ENCODE measurements at regions not wholly inside any gene's neighbourhood (a gene's known extent, or its start where the extent isn't known, plus 50 kb on each side); places are given as distances from the start of the nearest gene placed in this dataset.

DNA sequence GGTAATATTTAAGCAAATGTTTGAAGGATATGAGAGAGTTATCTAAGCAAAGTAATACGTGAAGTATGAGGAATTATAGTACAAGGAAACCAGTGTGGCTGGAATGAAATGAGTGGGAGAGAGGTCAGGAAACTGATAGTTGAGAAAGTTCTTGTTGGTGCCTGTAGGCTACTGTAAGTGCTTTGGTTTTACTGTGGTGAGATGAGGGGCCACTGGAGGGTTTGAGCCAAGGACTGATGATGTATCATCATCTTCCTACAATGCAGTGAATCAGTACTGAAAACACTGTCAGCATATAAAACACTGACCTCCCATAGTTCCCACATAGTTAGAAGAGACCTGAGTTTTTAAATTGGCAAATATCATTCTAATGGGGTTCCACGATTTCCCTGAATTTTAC is 367.5 kb upstream of the CTSO start:
- no peak overlapping the region for H3K27ac ChIP-seq (ENCODE audit: low read depth)

More for the DNA sequence above, 367.5 kb upstream of the CTSO start:
- no peaks in the 10 kb centered on the region for H4K20me1 ChIP-seq (replicated peaks; ENCODE audit: insufficient read depth)
- no peaks in the 10 kb centered on the region for H3K27me3 ChIP-seq (ENCODE audit: insufficient read depth)
- Mint-ChIP-seq H3K9me3 (peaks cover 16% of the 10 kb centered on the region), H3K4me3 (no peak overlapping the region), H3K4me1 (peaks cover 6% of the 10 kb centered on the region; the same call in 2 of the 3 replicates), H3K27ac (no peak overlapping the region), H3K36me3 (ENCODE audit: low read depth) (peaks cover 7% of the 10 kb centered on the region; the same call in 2 of the 3 replicates), H3K27me3 (ENCODE audit: insufficient read depth, low read depth, poor library complexity) (no peaks in the 10 kb centered on the region)
- no peak overlapping the region for H3K4me2 ChIP-seq
- H3K4me3 ChIP-seq = no peak overlapping the region
- H3F3A ChIP-seq (replicated peaks; ENCODE audit: low read depth) = no peaks in the 10 kb centered on the region
- no peaks in the 10 kb centered on the region for H3K9me2 ChIP-seq (ENCODE audit: insufficient read depth)
- DNase-seq (ENCODE audit: low spot score) (no peak), ATAC-seq (no peak)
- H3K79me2 ChIP-seq (replicated peaks; ENCODE audit: insufficient read depth) = no peaks in the 10 kb centered on the region
- no peaks in the 10 kb centered on the region for H3K36me3 ChIP-seq (ENCODE audit: insufficient read depth)
- TF ChIP-seq POLR2AphosphoS5 (IDR thresholded peaks at IDR 0.05; ENCODE audit: low read depth) (no peak), ETS1 (IDR thresholded peaks at IDR 0.05) (no peak), STAT1 (IDR thresholded peaks at IDR 0.05; ENCODE audit: unreplicated experiment) (no peak), ZNF331 (CRISPR knock-in tag; IDR thresholded peaks at IDR 0.05; ENCODE audit: low read depth) (no peak), NANOG (IDR thresholded peaks at IDR 0.05; ENCODE audit: borderline replicate concordance) (no peak), ZNF114 (CRISPR knock-in tag; IDR thresholded peaks at IDR 0.05) (no peak), EZH2 (IDR thresholded peaks at IDR 0.05; ENCODE audit: low read depth, unreplicated experiment) (no peak), EZH2phosphoT487 (IDR thresholded peaks at IDR 0.05; ENCODE audit: unreplicated experiment) (no peak), JUNB (IDR thresholded peaks at IDR 0.05; ENCODE audit: unreplicated experiment) (no peak)
- TF ChIP-seq, protein P1, sequence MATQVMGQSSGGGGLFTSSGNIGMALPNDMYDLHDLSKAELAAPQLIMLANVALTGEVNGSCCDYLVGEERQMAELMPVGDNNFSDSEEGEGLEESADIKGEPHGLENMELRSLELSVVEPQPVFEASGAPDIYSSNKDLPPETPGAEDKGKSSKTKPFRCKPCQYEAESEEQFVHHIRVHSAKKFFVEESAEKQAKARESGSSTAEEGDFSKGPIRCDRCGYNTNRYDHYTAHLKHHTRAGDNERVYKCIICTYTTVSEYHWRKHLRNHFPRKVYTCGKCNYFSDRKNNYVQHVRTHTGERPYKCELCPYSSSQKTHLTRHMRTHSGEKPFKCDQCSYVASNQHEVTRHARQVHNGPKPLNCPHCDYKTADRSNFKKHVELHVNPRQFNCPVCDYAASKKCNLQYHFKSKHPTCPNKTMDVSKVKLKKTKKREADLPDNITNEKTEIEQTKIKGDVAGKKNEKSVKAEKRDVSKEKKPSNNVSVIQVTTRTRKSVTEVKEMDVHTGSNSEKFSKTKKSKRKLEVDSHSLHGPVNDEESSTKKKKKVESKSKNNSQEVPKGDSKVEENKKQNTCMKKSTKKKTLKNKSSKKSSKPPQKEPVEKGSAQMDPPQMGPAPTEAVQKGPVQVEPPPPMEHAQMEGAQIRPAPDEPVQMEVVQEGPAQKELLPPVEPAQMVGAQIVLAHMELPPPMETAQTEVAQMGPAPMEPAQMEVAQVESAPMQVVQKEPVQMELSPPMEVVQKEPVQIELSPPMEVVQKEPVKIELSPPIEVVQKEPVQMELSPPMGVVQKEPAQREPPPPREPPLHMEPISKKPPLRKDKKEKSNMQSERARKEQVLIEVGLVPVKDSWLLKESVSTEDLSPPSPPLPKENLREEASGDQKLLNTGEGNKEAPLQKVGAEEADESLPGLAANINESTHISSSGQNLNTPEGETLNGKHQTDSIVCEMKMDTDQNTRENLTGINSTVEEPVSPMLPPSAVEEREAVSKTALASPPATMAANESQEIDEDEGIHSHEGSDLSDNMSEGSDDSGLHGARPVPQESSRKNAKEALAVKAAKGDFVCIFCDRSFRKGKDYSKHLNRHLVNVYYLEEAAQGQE (IDR thresholded peaks at IDR 0.05; ENCODE audit: unreplicated experiment) = no peak
- TF ChIP-seq, protein P2, sequence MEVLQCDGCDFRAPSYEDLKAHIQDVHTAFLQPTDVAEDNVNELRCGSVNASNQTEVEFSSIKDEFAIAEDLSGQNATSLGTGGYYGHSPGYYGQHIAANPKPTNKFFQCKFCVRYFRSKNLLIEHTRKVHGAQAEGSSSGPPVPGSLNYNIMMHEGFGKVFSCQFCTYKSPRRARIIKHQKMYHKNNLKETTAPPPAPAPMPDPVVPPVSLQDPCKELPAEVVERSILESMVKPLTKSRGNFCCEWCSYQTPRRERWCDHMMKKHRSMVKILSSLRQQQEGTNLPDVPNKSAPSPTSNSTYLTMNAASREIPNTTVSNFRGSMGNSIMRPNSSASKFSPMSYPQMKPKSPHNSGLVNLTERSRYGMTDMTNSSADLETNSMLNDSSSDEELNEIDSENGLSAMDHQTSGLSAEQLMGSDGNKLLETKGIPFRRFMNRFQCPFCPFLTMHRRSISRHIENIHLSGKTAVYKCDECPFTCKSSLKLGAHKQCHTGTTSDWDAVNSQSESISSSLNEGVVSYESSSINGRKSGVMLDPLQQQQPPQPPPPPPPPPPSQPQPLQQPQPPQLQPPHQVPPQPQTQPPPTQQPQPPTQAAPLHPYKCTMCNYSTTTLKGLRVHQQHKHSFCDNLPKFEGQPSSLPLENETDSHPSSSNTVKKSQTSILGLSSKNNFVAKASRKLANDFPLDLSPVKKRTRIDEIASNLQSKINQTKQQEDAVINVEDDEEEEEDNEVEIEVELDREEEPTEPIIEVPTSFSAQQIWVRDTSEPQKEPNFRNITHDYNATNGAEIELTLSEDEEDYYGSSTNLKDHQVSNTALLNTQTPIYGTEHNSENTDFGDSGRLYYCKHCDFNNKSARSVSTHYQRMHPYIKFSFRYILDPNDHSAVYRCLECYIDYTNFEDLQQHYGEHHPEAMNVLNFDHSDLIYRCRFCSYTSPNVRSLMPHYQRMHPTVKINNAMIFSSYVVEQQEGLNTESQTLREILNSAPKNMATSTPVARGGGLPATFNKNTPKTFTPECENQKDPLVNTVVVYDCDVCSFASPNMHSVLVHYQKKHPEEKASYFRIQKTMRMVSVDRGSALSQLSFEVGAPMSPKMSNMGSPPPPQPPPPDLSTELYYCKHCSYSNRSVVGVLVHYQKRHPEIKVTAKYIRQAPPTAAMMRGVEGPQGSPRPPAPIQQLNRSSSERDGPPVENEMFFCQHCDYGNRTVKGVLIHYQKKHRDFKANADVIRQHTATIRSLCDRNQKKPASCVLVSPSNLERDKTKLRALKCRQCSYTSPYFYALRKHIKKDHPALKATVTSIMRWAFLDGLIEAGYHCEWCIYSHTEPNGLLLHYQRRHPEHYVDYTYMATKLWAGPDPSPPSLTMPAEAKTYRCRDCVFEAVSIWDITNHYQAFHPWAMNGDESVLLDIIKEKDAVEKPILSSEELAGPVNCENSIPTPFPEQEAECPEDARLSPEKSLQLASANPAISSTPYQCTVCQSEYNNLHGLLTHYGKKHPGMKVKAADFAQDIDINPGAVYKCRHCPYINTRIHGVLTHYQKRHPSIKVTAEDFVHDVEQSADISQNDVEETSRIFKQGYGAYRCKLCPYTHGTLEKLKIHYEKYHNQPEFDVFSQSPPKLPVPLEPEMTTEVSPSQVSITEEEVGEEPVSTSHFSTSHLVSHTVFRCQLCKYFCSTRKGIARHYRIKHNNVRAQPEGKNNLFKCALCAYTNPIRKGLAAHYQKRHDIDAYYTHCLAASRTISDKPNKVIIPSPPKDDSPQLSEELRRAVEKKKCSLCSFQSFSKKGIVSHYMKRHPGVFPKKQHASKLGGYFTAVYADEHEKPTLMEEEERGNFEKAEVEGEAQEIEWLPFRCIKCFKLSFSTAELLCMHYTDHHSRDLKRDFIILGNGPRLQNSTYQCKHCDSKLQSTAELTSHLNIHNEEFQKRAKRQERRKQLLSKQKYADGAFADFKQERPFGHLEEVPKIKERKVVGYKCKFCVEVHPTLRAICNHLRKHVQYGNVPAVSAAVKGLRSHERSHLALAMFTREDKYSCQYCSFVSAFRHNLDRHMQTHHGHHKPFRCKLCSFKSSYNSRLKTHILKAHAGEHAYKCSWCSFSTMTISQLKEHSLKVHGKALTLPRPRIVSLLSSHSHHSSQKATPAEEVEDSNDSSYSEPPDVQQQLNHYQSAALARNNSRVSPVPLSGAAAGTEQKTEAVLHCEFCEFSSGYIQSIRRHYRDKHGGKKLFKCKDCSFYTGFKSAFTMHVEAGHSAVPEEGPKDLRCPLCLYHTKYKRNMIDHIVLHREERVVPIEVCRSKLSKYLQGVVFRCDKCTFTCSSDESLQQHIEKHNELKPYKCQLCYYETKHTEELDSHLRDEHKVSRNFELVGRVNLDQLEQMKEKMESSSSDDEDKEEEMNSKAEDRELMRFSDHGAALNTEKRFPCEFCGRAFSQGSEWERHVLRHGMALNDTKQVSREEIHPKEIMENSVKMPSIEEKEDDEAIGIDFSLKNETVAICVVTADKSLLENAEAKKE (CRISPR knock-in tag; IDR thresholded peaks at IDR 0.05) = no peak
- no peak overlapping the region for H2AFZ ChIP-seq
- H3K4me1 ChIP-seq (ENCODE audit: insufficient read depth) = no peaks in the 10 kb centered on the region

All from GM23338 (cell line).